ENCODE measurements at regions not wholly inside any gene's neighbourhood (a gene's known extent, or its start where the extent isn't known, plus 50 kb on each side); places are given as distances from the start of the nearest gene placed in this dataset.

DNA sequence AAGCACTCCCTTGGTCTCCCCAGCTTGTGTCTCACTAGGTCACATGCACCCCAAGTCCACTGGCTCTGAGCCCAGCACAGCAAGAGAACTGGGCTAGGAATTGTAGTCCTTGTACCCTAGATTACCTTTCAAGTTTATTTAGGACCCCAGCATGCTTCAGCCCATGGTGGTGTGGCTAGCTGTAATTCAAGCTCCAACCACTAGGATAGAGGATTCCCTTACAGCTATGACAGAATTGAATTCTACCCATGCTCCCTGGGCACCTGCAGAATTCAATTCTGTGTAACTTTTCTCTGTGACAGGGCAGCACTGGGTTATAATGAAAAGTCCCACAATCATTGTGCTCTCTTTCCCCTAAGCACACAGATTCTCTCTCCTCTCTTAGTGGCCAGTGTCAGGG, 253.8 kb upstream of the DMD start:
- DNase-seq (ENCODE audit: low read depth in 2 of 2): no peak

DNA sequence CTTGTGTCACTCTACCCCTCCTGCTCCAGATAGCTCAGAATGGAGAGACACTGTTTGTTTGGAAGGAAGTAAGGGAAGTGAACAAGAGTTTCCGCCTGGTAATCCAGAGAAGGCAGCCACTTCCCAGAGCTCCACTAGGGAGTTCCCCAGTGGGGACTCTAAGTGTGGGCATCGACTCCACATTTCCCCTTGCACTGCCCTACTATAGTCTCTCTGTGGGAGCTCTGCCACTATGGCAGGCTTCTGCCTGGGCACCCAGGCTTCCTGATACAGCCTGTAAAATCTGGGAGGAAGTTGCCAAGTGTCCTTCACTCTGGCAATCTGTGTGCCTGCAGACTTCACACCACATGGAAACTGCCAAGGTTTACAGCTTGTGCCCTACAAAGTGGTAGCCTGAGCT, 245.8 kb upstream of the DMD start:
- no peak for DNase-seq (ENCODE audit: low read depth in 2 of 2)

DNA sequence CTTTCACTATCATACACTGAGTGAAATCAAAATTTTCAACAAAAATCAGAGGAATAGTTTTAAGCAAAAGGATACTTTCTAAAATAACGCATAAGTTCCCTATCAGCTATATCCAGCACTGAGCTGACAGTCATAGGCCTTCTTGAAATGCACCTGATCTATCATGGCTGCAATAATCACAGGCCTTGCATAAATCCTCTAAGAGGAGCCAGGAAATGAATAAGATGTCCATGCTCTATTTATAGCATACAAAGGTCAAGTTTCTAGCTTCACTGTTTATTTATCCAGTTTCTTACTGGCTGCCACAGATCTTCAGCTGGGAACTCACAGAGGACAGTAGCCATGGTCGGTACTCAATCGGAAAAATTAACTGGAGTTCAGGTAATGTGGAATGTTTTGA, 235.9 kb upstream of the DMD start:
- DNase-seq (ENCODE audit: low read depth in 2 of 2): no peak

DNA sequence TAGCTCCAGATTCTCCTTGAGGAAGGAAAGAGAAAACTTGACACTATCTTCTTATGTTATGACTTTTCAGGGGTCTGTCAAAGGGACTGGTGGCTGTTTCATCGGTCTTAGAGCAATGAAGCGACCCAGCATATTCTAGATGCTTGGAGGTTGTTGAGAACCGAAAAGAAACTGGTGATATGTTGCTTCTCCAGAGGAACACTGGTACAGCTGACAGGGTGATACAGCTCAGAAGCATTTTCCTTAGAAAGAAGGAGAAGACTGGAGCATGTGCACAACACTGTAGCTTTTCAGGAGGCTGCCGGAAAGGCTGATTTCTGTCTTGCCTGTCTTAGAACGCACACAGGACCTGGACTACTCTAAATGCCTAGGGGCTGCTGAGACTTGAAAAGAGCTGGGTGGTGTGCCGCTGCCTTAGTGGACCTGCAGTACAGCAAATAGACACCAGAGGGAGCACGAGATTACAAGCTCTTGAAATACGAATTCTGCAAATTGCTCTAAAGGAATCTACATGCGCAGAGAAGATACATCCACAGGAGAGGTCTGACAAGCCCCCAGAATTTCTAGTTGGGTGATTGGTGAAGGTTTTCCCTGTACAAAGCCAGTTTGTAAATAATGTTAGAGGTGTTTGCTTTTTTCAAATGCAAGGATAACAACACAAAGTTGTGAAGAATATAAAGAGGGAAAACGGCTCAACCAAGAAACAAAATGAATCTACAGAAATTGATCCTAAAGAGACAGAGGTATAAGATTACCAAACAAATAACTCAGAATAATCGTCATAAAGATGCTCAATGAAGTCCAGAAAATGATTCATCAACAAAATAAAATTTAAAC, 223.1 kb upstream of the DMD start:
- peak; percentile 12 to 24 for DNase-seq (ENCODE audit: low read depth in 2 of 2)

DNA sequence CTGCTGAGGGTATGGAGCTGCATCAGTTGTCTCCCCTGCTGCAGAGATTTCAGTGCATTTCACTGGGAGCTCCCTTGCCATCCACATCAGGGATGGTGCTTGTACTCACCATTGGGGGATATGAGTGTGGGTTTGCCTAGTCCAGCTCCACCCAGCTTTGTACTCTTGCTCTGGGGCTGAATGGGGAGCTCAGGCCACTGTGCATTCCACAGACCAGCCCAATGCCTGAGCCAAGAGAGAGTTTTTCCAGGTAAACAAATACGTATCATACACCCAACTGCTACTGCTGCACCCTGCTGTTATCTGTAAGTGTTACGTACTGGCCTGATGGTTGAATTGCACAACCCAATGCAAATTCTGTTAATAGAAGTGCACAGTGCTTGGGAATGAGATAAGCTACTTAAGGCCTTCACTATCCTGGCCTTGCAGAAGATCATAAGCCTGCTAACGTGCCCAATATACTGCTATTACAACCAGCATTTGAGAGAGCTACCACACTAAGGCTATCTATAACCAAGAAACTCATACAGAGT, 205.0 kb upstream of the DMD start:
- no peak for DNase-seq (ENCODE audit: low read depth in 2 of 2)

DNA sequence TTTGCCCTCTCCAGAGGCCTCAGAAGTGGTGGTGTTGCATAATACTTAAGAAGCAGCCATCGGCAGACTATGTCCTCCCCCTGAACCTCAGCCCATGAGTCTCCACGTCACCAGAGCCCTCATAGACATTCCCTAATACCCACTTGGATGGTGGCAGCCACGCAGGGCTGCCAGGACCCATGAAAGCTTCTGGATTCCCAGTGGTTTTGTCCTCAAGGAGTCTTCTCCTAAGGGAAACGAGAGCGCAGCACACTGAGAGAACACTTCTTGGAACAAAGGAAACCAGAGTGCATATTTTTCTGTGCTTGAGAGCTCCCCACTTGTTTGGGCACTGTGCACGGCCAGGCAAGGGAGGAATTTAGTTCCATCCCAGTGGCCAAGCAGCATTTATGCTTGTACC, 204.1 kb upstream of the DMD start:
- DNase-seq (ENCODE audit: low read depth in 2 of 2): no peak

DNA sequence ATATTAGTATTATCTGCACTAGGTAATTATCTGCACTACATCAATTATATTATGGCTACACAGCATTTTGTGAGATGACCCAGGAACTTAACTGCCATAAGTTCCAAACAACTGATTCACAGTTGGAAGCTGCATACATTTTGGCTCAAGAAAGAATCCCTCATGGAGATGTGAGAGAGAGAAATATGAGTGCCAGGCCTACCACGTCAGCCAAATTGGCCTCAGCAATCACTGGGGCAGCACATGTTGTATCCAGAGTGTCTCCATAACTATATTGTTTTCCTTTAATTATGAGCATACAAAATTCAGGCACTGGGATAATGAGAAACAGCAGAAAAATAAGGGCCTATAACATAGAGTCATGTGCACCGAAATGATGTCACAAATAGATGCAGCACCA, 174.2 kb upstream of the DMD start:
- DNase-seq (ENCODE audit: low read depth in 2 of 2): no peak

DNA sequence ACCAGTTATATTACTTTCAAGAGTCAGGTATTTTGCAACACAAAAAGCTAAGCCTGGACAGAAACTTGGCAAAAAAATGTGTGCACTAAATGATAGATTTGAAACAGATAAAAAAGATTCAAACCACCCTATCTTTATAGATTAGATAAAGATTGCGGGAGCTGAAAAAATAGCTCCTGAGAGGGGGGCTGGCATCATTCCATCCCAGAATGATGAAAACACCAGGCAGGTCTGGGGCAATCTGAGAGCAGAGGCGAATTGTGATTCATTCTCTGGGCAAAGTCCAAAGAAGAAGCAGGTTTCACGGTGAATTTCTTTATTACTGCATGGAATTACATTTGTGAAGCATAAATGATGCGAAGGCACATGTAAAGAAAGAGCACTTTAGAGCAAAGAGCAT, 168.5 kb upstream of the DMD start:
- no peak for DNase-seq (ENCODE audit: low read depth in 2 of 2)

DNA sequence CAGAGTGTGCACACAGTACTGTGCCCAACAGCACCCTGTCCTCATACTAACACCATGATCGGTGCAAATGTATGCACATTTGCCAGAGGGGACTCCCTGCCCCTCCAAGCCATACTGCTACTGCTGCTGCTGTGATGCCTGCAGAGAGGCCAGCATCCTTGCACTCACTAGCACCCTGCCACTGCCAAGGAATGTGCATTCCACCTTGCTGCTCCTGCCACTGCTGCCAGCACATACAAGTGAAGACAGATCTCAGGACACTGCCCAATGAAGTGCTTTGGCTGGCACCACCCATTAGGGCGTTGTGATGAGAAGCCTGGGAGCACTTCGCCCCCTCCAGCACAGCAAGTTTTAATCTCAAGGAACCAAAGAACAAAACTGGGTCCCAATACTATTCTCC, 146.3 kb upstream of the DMD start:
- DNase-seq (ENCODE audit: low read depth in 2 of 2): no peak

DNA sequence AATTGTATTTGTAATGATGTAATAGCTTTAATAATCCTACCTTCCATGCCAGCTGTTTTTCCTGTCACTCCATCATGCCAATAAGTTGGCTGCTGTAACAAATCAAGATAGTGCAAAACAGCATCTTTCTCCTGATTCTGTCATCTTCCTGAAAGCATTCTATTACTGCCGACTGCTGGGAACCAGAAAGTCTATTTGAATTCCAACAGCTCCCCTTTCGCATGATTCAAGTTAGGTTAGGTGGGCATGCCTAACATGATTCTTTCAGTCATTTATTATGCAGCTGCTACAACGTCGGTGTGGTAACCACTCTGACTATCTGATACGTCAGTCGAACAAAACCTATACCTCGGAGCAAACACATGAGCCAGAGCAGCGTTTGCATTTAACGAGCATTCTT, 127.9 kb upstream of the DMD start:
- DNase-seq (ENCODE audit: low read depth in 2 of 2): no peak

DNA sequence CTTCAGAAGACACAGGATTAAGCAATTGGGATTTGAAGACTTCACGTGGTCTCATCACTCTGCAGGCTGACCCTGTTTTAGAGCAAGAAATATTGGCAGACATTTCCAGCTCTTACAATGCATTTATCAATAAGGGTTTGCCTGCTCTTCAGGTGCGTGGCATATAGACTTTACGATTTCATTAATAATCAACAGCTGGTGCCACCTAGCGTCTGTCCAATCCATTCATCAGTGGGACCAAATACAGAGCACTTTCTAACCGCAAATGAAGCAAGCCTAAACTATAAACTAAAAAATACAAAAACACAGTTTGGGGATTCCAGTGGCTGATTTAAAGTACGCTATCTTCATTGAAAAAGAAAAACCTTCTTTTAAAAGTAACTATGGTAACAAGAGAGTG, 125.4 kb upstream of the DMD start:
- DNase-seq (ENCODE audit: low read depth in 2 of 2): no peak

DNA sequence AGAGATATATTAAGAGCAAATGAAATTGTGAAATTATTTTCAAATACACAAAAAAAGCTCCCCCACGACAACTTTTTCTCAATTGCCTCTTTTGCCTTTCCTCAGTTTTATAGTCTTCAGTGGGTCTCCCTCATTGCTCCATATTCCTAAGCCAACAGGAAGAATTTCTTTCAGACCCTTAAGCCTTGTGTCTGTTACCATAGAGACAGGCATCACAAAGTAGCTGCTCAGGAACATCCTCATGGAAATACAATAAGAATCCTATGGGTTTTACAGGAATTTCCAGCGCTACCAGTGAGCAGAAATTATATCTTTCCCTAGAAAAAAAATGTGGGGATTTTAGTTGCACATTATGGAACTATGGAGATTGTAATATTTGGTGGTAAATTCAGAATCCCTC, 121.9 kb upstream of the DMD start:
- DNase-seq (ENCODE audit: low read depth in 2 of 2): no peak

DNA sequence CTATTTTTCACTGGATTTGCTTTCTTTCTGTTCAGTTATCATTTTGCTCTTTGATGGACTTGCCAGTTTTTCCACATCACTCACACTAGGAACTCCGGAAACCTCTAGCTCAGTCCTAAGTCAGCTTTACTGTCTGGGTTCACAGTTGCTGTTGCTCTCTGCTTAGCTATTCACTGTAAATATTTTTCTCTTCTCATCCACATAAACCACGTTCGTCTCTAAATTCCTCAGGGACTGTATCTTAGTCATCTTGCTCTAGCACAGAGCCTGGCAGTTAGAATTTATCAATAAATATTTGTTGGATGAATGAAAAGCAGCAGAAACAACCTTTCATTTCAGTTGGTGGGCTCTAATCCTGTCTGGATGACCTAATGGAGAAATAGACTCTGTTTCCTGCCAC, 119.4 kb upstream of the DMD start:
- no peak for DNase-seq (ENCODE audit: low read depth in 2 of 2)

DNA sequence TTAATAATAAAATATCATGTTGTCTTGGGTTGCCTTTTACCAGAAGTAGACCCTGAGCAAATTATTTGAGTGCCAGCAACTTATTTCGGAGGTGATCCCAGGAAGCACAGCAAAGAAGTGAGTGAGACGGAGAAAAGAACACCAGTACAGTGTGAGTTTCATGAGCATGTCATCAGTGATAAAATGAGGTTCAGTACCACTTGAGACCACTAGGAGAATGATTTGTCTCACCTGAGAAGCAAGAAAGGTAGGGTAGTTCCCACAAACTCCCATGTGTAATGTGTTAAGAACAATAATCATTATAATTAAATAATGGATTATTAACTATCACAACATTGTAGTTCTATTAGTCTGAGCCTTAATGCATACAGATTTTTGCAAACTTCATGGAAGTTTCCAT, 112.8 kb upstream of the DMD start:
- no peak for DNase-seq (ENCODE audit: low read depth in 2 of 2)

DNA sequence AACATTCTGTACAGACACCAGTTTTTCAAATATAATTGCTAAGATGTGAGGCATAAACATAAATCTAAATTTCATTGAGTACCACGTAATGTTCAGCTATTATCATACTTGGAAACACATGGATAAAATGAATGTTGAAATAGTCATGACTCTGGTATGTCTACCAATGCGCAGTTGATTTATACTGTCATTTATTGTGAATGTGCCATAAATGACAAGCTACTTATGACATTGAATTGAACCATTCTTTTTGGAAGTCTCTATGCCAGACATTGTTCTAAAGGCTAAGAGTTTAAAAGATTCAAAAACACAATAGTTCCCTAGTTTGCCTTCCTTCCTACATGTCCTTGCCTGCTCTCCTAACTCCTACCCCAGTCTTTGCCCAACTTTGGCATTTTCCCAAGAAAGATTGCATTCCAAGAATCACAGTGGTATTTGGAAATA, 96.6 kb upstream of the DMD start:
- DNase-seq (ENCODE audit: low read depth in 2 of 2): no peak

DNA sequence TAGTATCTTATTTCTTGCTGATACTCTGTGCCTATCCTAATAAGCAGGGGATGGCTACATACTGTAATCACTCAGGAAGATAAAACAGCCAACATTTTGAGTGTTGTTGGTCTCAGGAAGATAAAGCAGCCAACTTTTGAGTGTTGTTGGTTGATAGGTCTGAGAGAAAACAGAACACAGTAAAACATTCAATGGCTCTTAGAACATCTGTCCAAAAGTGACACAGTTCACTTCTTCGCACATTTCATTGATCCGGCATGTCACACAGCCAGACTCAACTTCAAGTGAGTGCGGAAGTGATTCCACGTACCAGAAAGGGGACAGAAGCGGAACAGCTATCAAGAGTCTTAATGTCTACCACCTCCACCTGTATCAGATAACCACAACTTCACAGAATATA, 87.3 kb upstream of the DMD start:
- no peak for DNase-seq (ENCODE audit: low read depth in 2 of 2)

DNA sequence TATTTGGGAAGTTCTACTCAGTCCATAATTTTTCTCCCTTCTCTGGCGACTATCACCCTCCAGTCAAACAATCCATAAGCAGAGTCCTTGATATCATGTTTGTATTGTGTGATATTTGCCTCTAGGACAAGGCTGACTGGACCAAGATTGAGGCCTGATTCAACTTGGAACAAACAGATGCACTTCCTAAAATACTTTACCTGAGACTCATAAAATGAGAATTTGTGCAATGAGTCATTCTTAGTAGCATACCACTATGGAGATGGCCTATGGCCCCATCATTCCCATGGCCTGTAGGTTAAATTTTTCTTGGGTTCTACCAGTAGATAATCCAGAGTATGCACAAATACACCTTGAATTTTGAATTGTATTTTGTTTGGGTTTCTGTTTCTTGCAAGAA, 74.2 kb upstream of the DMD start:
- no peak for DNase-seq (ENCODE audit: low read depth in 2 of 2)

DNA sequence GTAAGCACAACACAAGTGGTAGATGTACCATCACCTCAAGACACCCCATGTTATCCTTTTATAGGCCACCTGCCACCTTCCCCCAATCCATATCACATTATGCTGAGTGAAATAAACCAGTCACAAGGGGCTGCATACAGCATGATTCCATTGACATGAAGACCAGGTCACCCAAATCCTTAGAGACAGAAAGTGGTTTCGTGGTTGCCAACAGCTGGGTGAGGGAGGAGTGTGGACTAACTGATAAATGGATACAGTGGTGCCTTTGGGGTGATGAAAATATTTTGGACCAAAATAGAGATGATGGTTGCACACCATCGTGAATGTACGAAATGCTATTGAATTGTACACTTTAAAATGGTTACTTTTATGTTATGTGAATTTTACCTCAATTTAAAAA, 65.7 kb upstream of the DMD start:
- no peak for DNase-seq (ENCODE audit: low read depth in 2 of 2)

DNA sequence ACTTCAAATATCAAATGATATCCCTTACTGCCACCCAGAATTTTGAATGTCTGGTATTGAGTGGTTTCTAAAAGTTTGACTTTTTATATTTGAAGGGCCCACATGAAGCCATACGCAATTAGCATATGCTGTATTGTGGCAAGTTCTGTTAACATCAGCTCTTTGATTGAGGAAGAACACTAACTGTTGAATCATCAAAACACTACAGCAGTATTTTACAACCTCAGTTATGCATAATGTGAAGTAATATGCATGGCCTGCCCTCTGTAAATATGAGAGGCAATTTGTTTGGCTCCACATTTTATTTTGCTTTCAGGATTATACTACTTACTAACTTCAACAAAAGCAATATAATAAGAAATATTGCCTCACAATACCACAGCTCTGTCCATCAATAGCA, 62.2 kb upstream of the DMD start:
- DNase-seq (ENCODE audit: low read depth in 2 of 2): no peak

DNA sequence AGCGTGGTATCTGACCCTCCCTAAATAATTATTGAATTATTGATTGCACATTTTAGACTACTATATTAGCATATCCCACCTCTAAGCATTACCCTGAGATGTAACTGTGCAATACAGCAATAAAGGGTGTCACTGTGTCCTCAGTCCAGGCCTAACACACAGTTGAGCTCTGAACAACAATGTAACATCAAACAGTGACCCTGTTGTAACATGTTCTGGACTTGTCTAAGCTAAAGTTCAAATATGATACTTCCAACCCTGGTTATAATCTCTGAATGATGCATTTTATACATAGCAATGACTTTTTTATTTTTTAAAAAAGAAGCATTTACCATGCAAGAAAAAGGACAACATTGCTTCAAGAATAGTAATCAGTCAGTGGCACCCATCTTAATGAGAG, 61.6 kb upstream of the DMD start:
- no peak for DNase-seq (ENCODE audit: low read depth in 2 of 2)

Data from stimulated activated CD8-positive, alpha-beta memory T cell treated with anti-CD3 and anti-CD28 coated beads, Interleukin-2, amount 100 ng/mL, for 48 hours (primary cell).